ENCODE measurements at regions not wholly inside any gene's neighbourhood (a gene's known extent, or its start where the extent isn't known, plus 50 kb on each side); places are given as distances from the start of the nearest gene placed in this dataset.

DNA sequence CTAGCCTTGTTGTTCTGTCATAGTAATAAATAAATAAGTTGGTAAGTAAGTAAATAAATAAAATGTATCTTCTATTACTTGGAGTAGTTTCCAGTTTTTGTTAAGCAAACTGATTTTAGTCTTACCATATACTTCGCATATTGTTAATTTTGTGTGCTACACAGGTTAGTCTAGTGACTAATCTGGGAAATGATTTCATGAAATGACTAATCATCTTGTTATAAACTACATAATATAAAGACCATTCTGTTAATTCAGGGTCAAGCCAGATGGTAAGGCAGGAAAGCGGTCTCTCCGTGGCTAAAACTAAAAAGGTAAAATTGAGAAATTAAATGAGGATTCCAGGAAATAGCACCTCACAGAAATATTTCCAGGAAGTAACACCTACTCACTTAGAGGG lies 58.5 kb upstream of the FOXP2 start:
- H3K4me2 ChIP-seq (ENCODE audit: low read length) = no peak overlapping the region

DNA sequence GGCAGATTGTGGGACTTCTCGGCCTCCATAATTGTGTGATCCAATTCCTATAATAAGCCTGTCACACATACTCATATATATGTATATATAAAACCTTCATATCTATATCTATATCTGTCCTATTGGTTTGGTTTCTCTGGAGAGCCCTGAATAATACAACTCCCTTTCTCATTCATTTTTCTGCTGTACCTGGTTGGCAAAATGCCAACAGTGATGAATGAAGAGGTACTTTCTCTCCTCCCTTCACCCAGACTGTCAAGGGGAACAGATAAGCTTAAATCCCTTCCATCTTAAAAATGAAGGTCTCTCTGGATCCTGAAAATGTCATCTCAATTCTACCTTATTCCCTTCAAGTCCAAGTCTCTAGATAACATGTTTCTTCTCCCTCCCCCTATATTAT lies 60.3 kb upstream of the FOXP2 start:
- Histone ChIP-seq H3K79me2 (ENCODE audit: low read length) (no peaks in the 10 kb centered on the region), H3K4me1 (ENCODE audit: insufficient read depth, low read length) (no peaks in the 10 kb centered on the region), H3K9me2 (replicated peaks; ENCODE audit: low read length) (no peaks in the 10 kb centered on the region), H3K27ac (ENCODE audit: low read length) (no peak overlapping the region), H3K9ac (ENCODE audit: low read length) (no peak overlapping the region), H3F3A (ENCODE audit: low read length, unreplicated experiment) (no peaks in the 10 kb centered on the region), H3K9me3 (ENCODE audit: low read length) (no peaks in the 10 kb centered on the region), H2AFZ (ENCODE audit: low read length) (no peak overlapping the region), H3K27me3 (ENCODE audit: low read length) (0 out of 2 replicates have a peak, but pooled peaks cover under 1% of the 10 kb centered on the region), H3K4me2 (ENCODE audit: low read length) (no peak overlapping the region), H3K4me3 (ENCODE audit: low read length) (no peak overlapping the region), H3K36me3 (ENCODE audit: low read depth, low read length) (no peaks in the 10 kb centered on the region), H4K20me1 (ENCODE audit: low read length) (no peaks in the 10 kb centered on the region)
- ChIA-PET CTCF (no interaction called here), POLR2A (ENCODE audit: unreplicated experiment) (no interaction called here)
- DNase-seq = no peak
- no peak for ATAC-seq
- BruUV-seq (replicated peaks) = no TSS peak
- TF ChIP-seq EZH2 (IDR thresholded peaks at IDR 0.05; ENCODE audit: low read length, unreplicated experiment) (no peak), EZH2phosphoT487 (IDR thresholded peaks at IDR 0.05; ENCODE audit: borderline replicate concordance, low read length) (no peak)
- intact Hi-C loops (cut with micrococcal nuclease) = no loop called here

More for the DNA sequence above, 58.5 kb upstream of the FOXP2 start:
- DNase-seq = peak; percentile 9
- H3K9me3 ChIP-seq (ENCODE audit: low read length) = no peaks in the 10 kb centered on the region
- H3K9me2 ChIP-seq (replicated peaks; ENCODE audit: low read length) = no peaks in the 10 kb centered on the region
- no peaks in the 10 kb centered on the region for H3K27me3 ChIP-seq (ENCODE audit: low read length)
- intact Hi-C loops (cut with micrococcal nuclease) = no loop called here
- H2AFZ ChIP-seq (ENCODE audit: low read length) = no peak overlapping the region
- no peaks in the 10 kb centered on the region for H4K20me1 ChIP-seq (ENCODE audit: low read length)
- ChIA-PET CTCF (no interaction called here), POLR2A (ENCODE audit: unreplicated experiment) (no interaction called here)
- no peak overlapping the region for H3K27ac ChIP-seq (ENCODE audit: low read length)
- H3K36me3 ChIP-seq (ENCODE audit: low read depth, low read length) = no peaks in the 10 kb centered on the region
- H3F3A ChIP-seq (ENCODE audit: low read length, unreplicated experiment) = no peaks in the 10 kb centered on the region
- TF ChIP-seq, protein P1, sequence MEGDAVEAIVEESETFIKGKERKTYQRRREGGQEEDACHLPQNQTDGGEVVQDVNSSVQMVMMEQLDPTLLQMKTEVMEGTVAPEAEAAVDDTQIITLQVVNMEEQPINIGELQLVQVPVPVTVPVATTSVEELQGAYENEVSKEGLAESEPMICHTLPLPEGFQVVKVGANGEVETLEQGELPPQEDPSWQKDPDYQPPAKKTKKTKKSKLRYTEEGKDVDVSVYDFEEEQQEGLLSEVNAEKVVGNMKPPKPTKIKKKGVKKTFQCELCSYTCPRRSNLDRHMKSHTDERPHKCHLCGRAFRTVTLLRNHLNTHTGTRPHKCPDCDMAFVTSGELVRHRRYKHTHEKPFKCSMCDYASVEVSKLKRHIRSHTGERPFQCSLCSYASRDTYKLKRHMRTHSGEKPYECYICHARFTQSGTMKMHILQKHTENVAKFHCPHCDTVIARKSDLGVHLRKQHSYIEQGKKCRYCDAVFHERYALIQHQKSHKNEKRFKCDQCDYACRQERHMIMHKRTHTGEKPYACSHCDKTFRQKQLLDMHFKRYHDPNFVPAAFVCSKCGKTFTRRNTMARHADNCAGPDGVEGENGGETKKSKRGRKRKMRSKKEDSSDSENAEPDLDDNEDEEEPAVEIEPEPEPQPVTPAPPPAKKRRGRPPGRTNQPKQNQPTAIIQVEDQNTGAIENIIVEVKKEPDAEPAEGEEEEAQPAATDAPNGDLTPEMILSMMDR (conservative IDR thresholded peaks at IDR 0.05; ENCODE audit: low read depth, low read length) = no peak
- TF ChIP-seq EZH2 (IDR thresholded peaks at IDR 0.05; ENCODE audit: low read length, unreplicated experiment) (no peak), EZH2phosphoT487 (IDR thresholded peaks at IDR 0.05; ENCODE audit: borderline replicate concordance, low read length) (no peak)
- no peak overlapping the region for H3K9ac ChIP-seq (ENCODE audit: low read length)
- peak; percentile 51 for ATAC-seq
- H3K4me3 ChIP-seq (ENCODE audit: low read length) = no peak overlapping the region
- no peaks in the 10 kb centered on the region for H3K79me2 ChIP-seq (ENCODE audit: low read length)
- no peaks in the 10 kb centered on the region for H3K4me1 ChIP-seq (ENCODE audit: insufficient read depth, low read length)
- no TSS peak for BruUV-seq (replicated peaks)

DNA sequence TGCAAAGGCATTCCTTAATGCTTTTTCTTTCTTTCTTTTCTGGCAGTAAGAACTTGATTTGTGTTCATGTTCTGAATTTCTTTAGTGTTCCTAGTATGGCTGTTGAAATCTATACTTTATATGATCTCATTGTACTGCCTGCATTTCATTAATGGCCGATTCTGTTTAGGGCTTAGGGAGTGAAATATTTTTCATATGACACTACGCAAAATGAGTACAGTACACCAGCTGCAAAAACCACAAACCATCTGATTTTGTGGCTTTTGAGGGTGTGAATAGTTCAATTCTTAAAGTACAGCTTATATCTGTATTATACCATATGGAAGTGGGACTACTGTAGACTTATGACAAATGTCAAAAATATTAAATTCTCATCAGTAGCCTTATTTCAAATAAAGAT lies 69.1 kb upstream of the FOXP2 start:
- TF ChIP-seq EZH2phosphoT487 (IDR thresholded peaks at IDR 0.05; ENCODE audit: borderline replicate concordance, low read length) (no peak), EZH2 (IDR thresholded peaks at IDR 0.05; ENCODE audit: low read length, unreplicated experiment) (no peak)
- TF ChIP-seq, protein P1 (conservative IDR thresholded peaks at IDR 0.05; ENCODE audit: low read depth, low read length) = no peak
- H3K27me3 ChIP-seq (ENCODE audit: low read length) = peaks cover 7% of the 10 kb centered on the region; the same call in 1 of the 2 replicates
- no peak overlapping the region for H3K27ac ChIP-seq (ENCODE audit: low read length)
- H3K79me2 ChIP-seq (ENCODE audit: low read length) = no peaks in the 10 kb centered on the region
- ATAC-seq (no peak), DNase-seq (no peak)
- intact Hi-C loops (cut with micrococcal nuclease) = no loop called here
- no TSS peak for BruUV-seq (replicated peaks)
- no peaks in the 10 kb centered on the region for H3K4me1 ChIP-seq (ENCODE audit: insufficient read depth, low read length)
- H3K4me2 ChIP-seq (ENCODE audit: low read length) = no peak overlapping the region
- ChIA-PET CTCF (no interaction called here), POLR2A (ENCODE audit: unreplicated experiment) (no interaction called here)
- no peaks in the 10 kb centered on the region for H4K20me1 ChIP-seq (ENCODE audit: low read length)
- no peaks in the 10 kb centered on the region for H3F3A ChIP-seq (ENCODE audit: low read length, unreplicated experiment)
- H3K9ac ChIP-seq (ENCODE audit: low read length) = no peak overlapping the region
- H3K9me3 ChIP-seq (ENCODE audit: low read length) = no peaks in the 10 kb centered on the region
- H3K4me3 ChIP-seq (ENCODE audit: low read length) = no peak overlapping the region
- no peaks in the 10 kb centered on the region for H3K9me2 ChIP-seq (replicated peaks; ENCODE audit: low read length)
- no peaks in the 10 kb centered on the region for H3K36me3 ChIP-seq (ENCODE audit: low read depth, low read length)
- no peak overlapping the region for H2AFZ ChIP-seq (ENCODE audit: low read length)
